Kidney (tissue), 13 donors: ENCODE measurements at regions not wholly inside any gene's neighbourhood (a gene's known extent, or its start where the extent isn't known, plus 50 kb on each side); places are given as distances from the start of the nearest gene placed in this dataset.

Experiments
- DNase-seq, 5 donors: peaks; one replicate each; pipeline ENCODE4 v3.0.0-alpha.2; 2013 to 2020
- FAIRE-seq: peaks from 2 replicates; lab custom pipeline; 2012; peaks lifted over from hg19 to GRCh38; lab: Jason Lieb, UNC
- H3K27ac ChIP-seq, 2 donors: one replicate each; pipeline ENCODE4 v1.7.0; 2013; ENCODE audit warnings: low read depth in 2 of 2, low read length in 2 of 2, inconsistent platforms in 1 of 2
- H3K27me3 ChIP-seq: one replicate; pipeline ENCODE4 v1.7.1; 2013; ENCODE audit warnings: low read length, inconsistent platforms; ENCODE audit not compliant: control insufficient read depth, insufficient read depth
- H3K36me3 ChIP-seq, 3 donors: one replicate each; pipeline versions ENCODE4 v1.7.0 to v1.7.1; 2013; ENCODE audit warnings: low read length in 3 of 3, control low read depth in 1 of 3, inconsistent platforms in 1 of 3; ENCODE audit not compliant: insufficient read depth in 3 of 3, control insufficient read depth in 2 of 3
- H3K4me1 ChIP-seq, 3 donors: one replicate each; pipeline versions ENCODE4 v1.7.0 to v1.7.1; 2013; ENCODE audit warnings: low read length in 3 of 3, inconsistent platforms in 1 of 3, low read depth in 1 of 3; ENCODE audit not compliant: control insufficient read depth in 2 of 3, insufficient read depth in 2 of 3
- H3K4me3 ChIP-seq, 3 donors: one replicate each; pipeline versions ENCODE4 v1.7.0 to v1.8.1; 2013; ENCODE audit warnings: low read length in 3 of 3, control low read depth in 1 of 3, inconsistent platforms in 1 of 3
- H3K9ac ChIP-seq, 3 donors: one replicate each; pipeline versions ENCODE4 v1.7.0 to v1.7.1; 2013; ENCODE audit warnings: low read length in 3 of 3, control low read depth in 1 of 3, inconsistent platforms in 1 of 3
- H3K9me3 ChIP-seq, 3 donors: one replicate each; pipeline versions ENCODE4 v1.7.0 to v1.7.1; 2013; ENCODE audit warnings: low read length in 3 of 3, control low read depth in 1 of 3, inconsistent platforms in 1 of 3; ENCODE audit not compliant: control insufficient read depth in 2 of 3, insufficient read depth in 1 of 3
- intact Hi-C: fragments of 100-400 bp; cut with DNase I; formaldehyde crosslinking; loops from one replicate; pipeline ENCODE4 v1.11.1; 2022
- TF ChIP-seq, protein P1 (sequence below): IDR thresholded peaks from 3 replicates; pipeline ENCODE4 v1.5.1; 2012; ENCODE audit warnings: mild to moderate bottlenecking, moderate library complexity, borderline replicate concordance; ENCODE audit not compliant: insufficient read depth; ENCODE audit errors: extremely low read depth
- donor health status: control.
- donor health status: control.
- donor health status: control.
- donor health status: control.
- donor health status: control.
- donor health status: DM: yes; HTN: yes; CAD: no.
- donor health status: Normal renal cell carcinoma (clear cell type).

DNA sequence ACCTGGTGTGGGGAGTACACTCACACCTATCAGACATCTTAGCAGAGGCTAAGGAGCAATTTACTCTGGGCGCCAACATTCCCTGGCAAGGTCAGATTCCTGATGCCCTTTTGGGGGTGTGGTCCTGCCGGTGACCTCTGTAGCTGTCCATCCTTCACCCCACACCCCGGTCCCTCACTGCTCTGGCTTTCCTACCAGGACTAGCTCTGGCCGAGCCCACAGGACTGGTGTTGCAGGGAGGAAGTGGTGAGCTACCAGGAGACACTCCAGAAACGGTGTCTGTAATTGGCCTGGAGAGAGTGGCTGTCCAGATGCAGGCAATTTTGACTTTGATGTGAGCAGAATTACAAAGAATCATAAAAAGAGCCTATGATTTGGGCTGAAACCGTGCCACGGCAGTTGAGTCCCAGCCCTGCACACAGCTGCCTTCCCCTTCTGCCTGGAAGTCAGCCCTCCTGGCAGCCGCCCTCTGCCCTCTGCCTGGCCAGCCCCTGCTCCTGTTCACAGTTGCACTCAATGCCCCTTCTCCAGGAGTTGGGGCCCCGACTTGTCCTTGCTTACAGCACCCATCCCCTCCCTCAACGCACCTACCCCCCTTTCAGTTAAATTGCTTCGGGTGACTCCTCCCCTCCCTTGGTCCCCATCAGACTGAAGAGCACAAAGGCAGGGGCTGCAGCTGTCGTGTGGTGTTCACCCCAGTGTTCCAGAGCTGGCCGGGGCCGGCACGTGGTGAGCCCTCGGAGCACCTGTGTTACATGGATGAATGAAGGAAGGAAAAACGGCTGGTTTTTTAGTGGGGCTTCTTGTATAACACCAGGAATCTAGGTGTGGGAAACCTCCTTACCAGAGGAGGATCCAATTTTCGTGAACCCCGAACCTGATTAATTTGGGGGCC lies 80.2 kb upstream of the TPM1 start:
- Histone ChIP-seq H3K4me3 (no peak overlapping the region), H3K27ac (no peak overlapping the region), H3K9me3 (no peaks in the 10 kb centered on the region), H3K9ac (no peak overlapping the region), H3K27me3 (no peaks in the 10 kb centered on the region), H3K4me1 (peaks cover 0 to 3% (median 0%) of the 10 kb centered on the region in 3 donors), H3K36me3 (no peaks in the 10 kb centered on the region)
- intact Hi-C loops = no loop called here
- TF ChIP-seq, protein P1, sequence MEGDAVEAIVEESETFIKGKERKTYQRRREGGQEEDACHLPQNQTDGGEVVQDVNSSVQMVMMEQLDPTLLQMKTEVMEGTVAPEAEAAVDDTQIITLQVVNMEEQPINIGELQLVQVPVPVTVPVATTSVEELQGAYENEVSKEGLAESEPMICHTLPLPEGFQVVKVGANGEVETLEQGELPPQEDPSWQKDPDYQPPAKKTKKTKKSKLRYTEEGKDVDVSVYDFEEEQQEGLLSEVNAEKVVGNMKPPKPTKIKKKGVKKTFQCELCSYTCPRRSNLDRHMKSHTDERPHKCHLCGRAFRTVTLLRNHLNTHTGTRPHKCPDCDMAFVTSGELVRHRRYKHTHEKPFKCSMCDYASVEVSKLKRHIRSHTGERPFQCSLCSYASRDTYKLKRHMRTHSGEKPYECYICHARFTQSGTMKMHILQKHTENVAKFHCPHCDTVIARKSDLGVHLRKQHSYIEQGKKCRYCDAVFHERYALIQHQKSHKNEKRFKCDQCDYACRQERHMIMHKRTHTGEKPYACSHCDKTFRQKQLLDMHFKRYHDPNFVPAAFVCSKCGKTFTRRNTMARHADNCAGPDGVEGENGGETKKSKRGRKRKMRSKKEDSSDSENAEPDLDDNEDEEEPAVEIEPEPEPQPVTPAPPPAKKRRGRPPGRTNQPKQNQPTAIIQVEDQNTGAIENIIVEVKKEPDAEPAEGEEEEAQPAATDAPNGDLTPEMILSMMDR = no peak
- FAIRE-seq (no peak), DNase-seq (no peak)

DNA sequence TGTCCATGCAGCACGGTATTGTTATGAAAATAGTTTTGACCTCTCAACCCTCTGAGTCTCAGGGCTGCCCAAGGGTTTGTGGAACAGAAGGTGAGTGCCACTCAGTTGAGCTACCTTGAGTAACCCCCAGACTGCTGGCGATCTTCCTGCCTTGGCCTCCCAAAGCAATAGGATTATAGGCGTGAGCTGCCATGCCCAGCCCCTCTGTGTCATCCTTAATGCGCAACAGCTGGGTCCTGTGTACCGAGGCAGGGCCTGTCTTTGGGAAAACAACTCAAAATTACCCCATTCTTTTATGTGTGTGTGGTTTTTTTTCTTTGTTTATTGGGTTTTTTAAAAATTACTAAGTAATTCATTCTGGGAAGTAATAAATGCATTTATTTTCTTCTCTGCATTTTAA lies 78.3 kb upstream of the TPM1 start:
- intact Hi-C loops = no loop called here
- no peak overlapping the region for H3K27ac ChIP-seq
- TF ChIP-seq, protein P1 = no peak
- no peak overlapping the region for H3K9ac ChIP-seq
- no peaks in the 10 kb centered on the region for H3K27me3 ChIP-seq
- H3K9me3 ChIP-seq = no peaks in the 10 kb centered on the region
- DNase-seq (peak in 1 of 5 donors; percentile 45), FAIRE-seq (no peak)
- H3K4me1 ChIP-seq = no peaks in the 10 kb centered on the region
- no peaks in the 10 kb centered on the region for H3K36me3 ChIP-seq
- no peak overlapping the region for H3K4me3 ChIP-seq

DNA sequence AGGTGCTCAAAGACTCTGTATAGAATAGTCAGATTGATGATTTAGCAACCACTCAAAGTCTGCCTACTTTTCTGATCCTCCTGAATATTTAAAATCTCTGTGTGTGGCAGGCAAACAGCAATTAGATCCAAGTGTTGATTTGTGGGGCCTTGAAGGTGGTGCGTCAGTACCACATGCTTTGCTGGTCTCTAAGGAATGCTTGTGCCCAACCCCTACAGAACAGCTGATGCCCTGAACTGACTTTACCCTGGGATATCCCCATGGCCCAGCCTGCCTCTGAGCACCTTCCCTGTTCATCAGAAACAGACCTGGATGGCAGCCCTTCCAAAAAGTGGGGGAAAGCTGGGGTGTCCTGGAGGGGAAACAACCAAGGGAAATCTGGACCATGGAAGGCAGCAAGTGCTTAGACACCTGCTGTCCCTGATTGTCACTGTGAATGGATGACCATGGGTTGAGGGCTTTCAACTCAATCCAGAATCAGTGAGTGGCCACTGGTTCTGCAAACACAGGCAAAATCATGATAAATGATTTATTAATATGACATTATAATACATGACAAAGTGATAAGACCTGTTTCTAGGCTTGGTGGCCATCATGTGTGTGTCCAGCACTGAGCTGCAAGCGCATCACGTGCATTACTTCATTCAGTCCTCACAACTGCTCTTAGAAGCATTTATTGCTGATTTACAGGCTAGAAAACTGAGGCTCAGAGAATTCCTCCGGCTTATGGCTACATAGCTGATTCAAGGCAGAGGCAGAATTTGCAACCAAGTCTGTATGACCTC lies 76.1 kb upstream of the TPM1 start:
- FAIRE-seq = no peak

More for the DNA sequence above, 76.1 kb upstream of the TPM1 start:
- H3K27me3 ChIP-seq = no peaks in the 10 kb centered on the region
- no peaks in the 10 kb centered on the region for H3K9me3 ChIP-seq
- no peak overlapping the region for H3K9ac ChIP-seq
- intact Hi-C loops = no loop called here
- H3K4me3 ChIP-seq = no peak overlapping the region
- H3K36me3 ChIP-seq = no peaks in the 10 kb centered on the region
- TF ChIP-seq, protein P1 = no peak
- DNase-seq = no peak
- H3K4me1 ChIP-seq = no peaks in the 10 kb centered on the region
- no peak overlapping the region for H3K27ac ChIP-seq
